Muscle of leg (tissue), 3 donors: ENCODE measurements at regions not wholly inside any gene's neighbourhood (a gene's known extent, or its start where the extent isn't known, plus 50 kb on each side); places are given as distances from the start of the nearest gene placed in this dataset.
"Not testable (repeated sequence)": the region's sequence is repeated elsewhere in the genome, so short reads cannot be mapped to it uniquely, and the experiment has no call there.

Source experiments
- DNase-seq: peaks from one replicate; pipeline ENCODE4 v3.0.0; 2013
- H3K27ac ChIP-seq: one replicate; pipeline ENCODE4 v1.5.1; 2013; ENCODE audit warnings: mild to moderate bottlenecking, low read length, control low read depth
- H3K27me3 ChIP-seq: one replicate; pipeline ENCODE4 v1.6.1; 2013; ENCODE audit warnings: low read length; ENCODE audit not compliant: control insufficient read depth, insufficient read depth
- H3K36me3 ChIP-seq: one replicate; pipeline ENCODE4 v1.6.1; 2013; ENCODE audit warnings: low read length; ENCODE audit not compliant: control insufficient read depth, insufficient read depth
- H3K4me1 ChIP-seq: one replicate; pipeline ENCODE4 v1.6.1; 2013; ENCODE audit warnings: low read length; ENCODE audit not compliant: control insufficient read depth, insufficient read depth
- H3K4me3 ChIP-seq: one replicate; pipeline ENCODE4 v1.5.1; 2013; ENCODE audit warnings: low read length, control low read depth
- H3K9me3 ChIP-seq: replicated peaks from 2 replicates; pipeline ENCODE4 v1.6.1; 2013; ENCODE audit warnings: low read depth, low read length; ENCODE audit not compliant: control insufficient read depth
- WGBS: methylation state at CpG from one replicate; pipeline ENCODE4 v1.1.5; 2013; ENCODE audit warnings: missing lambda C conversion rate; ENCODE audit not compliant: insufficient coverage; 5-methylcytosine and 5-hydroxymethylcytosine counted together

DNA sequence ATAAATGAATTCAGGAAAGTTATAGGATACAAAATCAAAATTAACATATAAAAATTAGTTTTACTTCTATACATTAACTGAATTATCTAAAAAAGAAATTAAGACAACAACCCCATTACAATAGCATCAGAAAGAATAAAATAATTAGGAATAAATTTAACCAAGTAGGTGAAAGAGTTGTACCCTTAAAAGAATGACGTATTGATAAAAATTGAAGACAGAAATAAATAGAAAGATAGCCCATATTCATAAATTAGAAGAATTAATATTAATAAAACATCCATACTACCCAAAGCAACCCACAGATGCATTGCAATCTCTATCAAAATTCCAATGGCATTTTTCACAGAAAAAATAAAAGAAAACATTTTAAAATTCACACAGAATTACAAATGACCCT is 242.8 kb downstream of the MMUT start:
- DNase-seq: no peak
- Histone ChIP-seq H3K9me3 (no peaks in the 10 kb centered on the region), H3K27ac (no peak overlapping the region), H3K4me1 (no peaks in the 10 kb centered on the region), H3K36me3 (no peaks in the 10 kb centered on the region), H3K4me3 (no peak overlapping the region), H3K27me3 (no peaks in the 10 kb centered on the region)
- WGBS: no CpG with 5 or more reads among the region's 1 CpG

DNA sequence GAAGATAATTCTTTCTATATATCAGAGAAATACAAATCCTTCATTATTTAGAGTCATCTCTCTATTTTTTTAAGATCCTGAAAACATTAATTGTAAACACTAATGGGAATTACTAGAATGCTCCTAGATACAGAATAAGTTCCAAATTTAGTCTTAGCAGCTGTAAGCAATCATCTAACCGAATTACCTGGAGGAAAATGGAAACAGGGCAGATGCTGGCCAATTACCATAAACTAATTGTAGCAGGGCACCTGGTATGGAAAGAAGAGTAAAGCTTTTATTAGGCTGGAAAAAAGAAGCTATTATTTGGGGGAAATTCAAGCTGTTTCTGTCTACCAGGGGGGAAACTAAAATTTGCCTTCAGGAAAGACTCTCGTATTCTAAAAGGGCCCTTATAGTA is 257.5 kb downstream of the MMUT start:
- Histone ChIP-seq H3K4me3 (no peak overlapping the region), H3K9me3 (no peaks in the 10 kb centered on the region), H3K27ac (no peak overlapping the region), H3K4me1 (no peaks in the 10 kb centered on the region), H3K27me3 (no peaks in the 10 kb centered on the region), H3K36me3 (no peaks in the 10 kb centered on the region)
- no CpG with 5 or more reads among the region's 2 CpGs for WGBS
- DNase-seq: no peak

DNA sequence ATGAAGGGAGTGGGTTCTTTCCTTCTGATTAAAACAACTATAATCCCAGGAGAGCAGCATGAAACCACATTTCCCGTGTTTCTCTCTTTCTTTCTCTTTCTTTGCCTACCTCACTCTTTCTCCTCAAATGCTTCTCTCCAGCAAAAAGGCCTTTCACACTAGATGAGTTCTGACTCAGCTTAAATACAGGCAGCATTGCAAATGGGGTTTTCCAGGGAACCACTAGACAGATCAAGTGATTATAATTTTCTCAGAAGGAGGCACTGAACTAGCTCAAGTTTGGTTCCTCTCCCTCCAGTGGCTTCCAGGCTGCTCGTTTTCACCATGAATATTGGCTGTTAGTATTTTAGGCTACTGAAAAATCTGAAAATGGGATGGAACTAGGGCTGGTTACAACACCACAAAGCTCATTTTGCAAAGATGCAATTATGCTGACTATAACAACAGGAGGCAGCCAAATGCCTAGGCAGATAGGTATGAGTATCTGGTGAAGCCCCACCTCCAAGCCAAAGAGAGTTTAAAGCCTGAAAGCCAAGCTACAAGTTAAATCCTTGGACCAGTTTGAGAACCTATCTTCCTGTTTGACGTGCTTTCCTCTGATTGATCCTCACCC is 260.0 kb downstream of the MMUT start:
- Histone ChIP-seq H3K4me1 (no peaks in the 10 kb centered on the region), H3K27me3 (no peaks in the 10 kb centered on the region), H3K9me3 (no peaks in the 10 kb centered on the region), H3K4me3 (no peak overlapping the region), H3K27ac (no peak overlapping the region), H3K36me3 (no peaks in the 10 kb centered on the region)
- WGBS: 88% methylated on average over 1 of the region's 3 CpGs
- DNase-seq: no peak

DNA sequence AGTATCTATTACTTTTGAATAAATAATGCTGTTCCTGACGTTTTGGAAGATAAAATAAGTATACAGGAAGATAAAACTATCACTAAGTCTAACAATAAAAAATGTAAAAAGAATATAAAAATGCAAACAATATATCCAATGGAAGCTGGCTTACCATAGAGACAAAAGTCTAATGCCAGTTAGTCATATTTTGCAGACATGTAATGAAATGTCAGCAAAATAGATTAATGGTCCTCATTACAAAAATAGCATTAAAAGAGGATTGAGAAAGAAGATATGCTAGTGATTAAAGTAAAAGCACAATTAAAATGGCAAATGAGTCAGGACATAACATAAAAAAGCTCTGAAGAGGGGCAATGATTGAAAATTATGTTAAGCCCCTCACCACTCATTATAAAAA is 265.0 kb downstream of the MMUT start:
- DNase-seq: no peak
- Histone ChIP-seq H3K27ac (no peak overlapping the region), H3K36me3 (no peaks in the 10 kb centered on the region), H3K9me3 (no peaks in the 10 kb centered on the region), H3K27me3 (no peaks in the 10 kb centered on the region), H3K4me3 (no peak overlapping the region), H3K4me1 (no peaks in the 10 kb centered on the region)
- WGBS: no CpG with 5 or more reads among the region's 1 CpG

DNA sequence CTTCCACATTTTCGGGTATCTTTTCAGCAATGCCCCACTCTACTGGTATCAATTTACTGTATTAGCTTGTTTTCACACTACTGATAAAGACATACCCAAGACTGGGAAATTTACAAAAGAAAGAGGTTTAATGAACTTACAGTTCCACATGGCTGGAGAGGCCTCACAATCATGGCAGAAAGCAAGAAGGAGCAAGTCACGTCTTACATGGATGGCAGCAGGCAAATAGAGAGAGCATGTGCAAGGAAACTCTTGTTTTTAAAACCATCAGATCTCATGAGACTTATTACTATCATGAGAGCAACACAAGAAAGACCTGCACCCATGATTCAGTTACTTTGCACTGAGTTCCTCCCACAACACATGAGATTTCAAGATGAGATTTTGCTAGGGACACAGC is 300.7 kb downstream of the MMUT start:
- not testable (repeated sequence) for H3K4me3 ChIP-seq, H3K9me3 ChIP-seq, H3K27ac ChIP-seq, H3K27me3 ChIP-seq, H3K36me3 ChIP-seq, DNase-seq, H3K4me1 ChIP-seq
- WGBS: 60% methylated on average over 1 of the region's 2 CpGs

DNA sequence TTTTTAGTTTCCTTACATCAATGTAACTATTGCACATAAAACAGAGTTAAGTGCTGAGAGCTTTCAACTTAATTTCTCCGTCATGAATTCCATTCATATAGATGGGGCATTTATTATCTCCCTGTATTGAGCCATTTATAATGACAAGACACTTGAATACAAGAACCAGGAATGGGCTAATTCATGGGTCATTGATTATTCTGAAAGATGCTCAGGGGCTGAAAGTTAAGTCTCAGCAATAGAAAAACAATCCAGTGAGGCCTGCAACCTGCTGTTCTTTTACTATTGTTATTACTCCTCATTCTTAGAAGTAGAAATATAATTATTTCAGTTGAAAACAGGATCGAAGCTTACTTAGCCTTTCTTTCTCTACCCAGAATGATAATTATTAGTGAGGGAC is 307.7 kb downstream of the MMUT start:
- Histone ChIP-seq H3K27me3 (no peaks in the 10 kb centered on the region), H3K36me3 (no peaks in the 10 kb centered on the region), H3K4me1 (no peaks in the 10 kb centered on the region), H3K9me3 (peaks cover 4% of the 10 kb centered on the region), H3K4me3 (no peak overlapping the region), H3K27ac (no peak overlapping the region)
- WGBS: no CpG with 5 or more reads among the region's 2 CpGs
- DNase-seq: no peak

DNA sequence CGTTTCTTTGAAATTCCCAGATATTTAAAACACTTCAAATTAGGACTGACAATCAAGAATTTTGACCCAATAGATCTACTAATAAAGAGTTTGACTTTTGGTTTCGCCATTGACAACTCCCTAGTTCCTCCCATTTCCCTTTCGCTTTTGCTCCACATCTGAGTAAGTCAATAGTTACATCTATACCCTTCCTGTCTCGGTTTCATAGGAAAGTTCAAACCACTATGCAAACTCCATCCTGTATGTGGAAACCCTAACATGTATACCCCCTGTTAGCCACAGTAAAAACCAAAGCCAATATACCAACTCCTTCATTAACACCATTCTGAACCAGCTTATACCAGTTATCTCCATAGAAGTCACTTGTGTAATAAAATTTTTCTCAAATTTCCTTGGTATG is 311.1 kb downstream of the MMUT start:
- no peak for DNase-seq
- WGBS: 93% methylated on average over 2 of the region's 4 CpGs
- Histone ChIP-seq H3K4me3 (no peak overlapping the region), H3K27me3 (no peaks in the 10 kb centered on the region), H3K9me3 (peaks cover 10% of the 10 kb centered on the region), H3K36me3 (no peaks in the 10 kb centered on the region), H3K4me1 (no peaks in the 10 kb centered on the region), H3K27ac (no peak overlapping the region)

DNA sequence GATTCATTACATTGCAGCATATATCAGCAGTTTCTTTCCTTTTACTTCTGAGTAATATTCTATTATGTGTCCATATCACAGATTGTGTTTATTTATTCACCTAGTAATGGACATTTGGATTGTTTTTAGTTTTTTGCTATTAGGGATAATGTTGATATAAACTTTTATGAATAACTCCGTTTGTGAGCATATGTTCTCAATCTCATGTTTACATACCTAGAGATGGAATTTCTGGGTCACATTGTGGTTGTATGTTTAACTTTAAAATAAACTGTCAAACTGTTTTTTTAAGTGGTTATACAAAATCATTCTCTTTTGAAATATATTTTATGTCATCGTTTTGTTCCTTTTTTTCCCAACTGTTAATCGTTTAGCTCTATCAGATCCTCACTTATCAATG is 311.6 kb downstream of the MMUT start:
- Histone ChIP-seq H3K36me3 (no peaks in the 10 kb centered on the region), H3K9me3 (peaks cover 10% of the 10 kb centered on the region), H3K27me3 (no peaks in the 10 kb centered on the region), H3K4me1 (no peaks in the 10 kb centered on the region), H3K27ac (no peak overlapping the region), H3K4me3 (no peak overlapping the region)
- no peak for DNase-seq
- WGBS: no CpG with 5 or more reads among the region's 3 CpGs

DNA sequence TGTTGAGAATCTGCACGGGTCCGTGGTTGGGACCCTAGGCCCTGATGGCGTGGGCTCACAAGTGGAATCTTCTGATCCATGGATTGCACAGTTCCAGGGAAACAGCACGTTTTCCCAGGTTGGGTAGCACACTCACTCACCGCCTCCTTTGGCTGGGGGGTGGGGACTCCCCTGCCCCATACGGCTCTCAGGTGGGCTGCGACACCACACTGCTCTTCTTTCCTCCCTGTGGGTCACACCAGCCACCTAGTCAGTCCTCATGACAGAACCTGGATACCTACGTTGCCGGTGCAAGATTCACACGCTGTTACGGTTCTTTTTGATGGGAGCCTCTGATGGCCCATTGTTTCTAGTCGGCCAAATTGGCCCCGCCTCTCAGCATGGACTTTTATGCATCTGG is 312.0 kb downstream of the MMUT start:
- no peak overlapping the region for H3K4me3 ChIP-seq
- H3K9me3 ChIP-seq: peaks cover 10% of the 10 kb centered on the region
- H3K36me3 ChIP-seq: no peaks in the 10 kb centered on the region
- 94% methylated on average over 11 of the region's 13 CpGs for whole genome bisulfite sequencing
- H3K27me3 ChIP-seq: no peaks in the 10 kb centered on the region
- no peaks in the 10 kb centered on the region for H3K4me1 ChIP-seq
- H3K27ac ChIP-seq: no peak overlapping the region
- no peak for DNase-seq

DNA sequence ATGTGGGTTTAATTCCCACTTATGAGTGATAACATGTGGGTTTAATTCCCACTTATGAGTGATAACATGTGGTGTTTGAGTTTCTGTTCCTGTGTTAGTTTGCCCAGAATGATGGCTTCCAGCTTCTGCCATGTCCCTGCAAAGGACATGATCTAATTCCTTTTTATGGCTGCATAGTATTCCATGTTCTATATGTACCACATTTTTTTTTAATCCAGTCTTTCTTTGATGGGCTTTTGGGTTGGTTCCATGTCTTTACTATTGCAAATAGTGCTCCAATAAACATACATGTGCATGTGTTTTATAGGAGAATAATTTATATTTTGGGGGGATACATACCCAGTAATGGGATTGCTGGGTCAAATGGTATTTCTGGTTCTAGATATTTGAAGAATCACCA is 317.8 kb downstream of the MMUT start:
- Histone ChIP-seq H3K36me3 (no peaks in the 10 kb centered on the region), H3K9me3 (peaks cover 8% of the 10 kb centered on the region), H3K4me1 (no peaks in the 10 kb centered on the region), H3K4me3 (no peak overlapping the region), H3K27ac (no peak overlapping the region), H3K27me3 (no peaks in the 10 kb centered on the region)
- no peak for DNase-seq

DNA sequence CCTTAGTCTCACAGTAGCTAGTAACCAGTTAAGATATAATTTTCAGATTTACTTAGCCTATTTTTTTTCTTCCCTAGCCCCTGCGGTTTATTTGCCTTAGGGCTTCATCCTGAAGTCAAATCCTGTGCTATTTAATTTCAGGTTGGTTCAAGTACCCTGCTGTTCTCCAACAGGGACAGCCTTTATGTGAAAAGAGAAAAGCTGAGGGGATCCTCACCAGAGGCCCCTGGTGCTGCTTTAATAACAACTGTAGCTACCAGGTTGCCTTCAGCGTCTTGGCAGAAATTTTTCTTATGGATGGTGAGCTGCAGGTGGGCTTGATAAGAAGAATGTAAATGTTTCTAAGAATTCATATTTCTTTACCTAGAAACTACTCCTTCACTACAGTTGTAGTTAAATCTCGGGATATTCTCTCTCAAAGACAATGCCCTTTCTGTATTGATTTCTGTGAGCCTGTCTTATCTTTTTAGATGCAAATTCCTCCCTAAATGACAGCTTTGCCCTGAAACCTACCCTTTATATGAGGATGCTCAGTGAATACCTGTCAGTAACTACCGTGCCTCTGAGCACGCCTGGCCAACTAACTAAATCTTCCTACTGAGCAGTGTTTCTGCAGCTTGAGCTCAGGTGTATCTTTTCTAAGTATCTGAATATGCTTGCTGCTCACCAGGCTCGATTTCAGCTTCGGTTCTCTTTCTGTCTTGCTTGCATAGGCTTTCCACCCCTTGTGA is 320.5 kb downstream of the MMUT start:
- H3K27ac ChIP-seq: no peak overlapping the region
- no peaks in the 10 kb centered on the region for H3K36me3 ChIP-seq
- H3K27me3 ChIP-seq: no peaks in the 10 kb centered on the region
- 51% methylated on average over 4 of the region's 7 CpGs for WGBS
- H3K9me3 ChIP-seq: peaks cover 2% of the 10 kb centered on the region
- no peak for DNase-seq
- no peak overlapping the region for H3K4me3 ChIP-seq
- H3K4me1 ChIP-seq: no peaks in the 10 kb centered on the region
